Adrenal gland (tissue), 5 donors: ENCODE measurements at regions not wholly inside any gene's neighbourhood (a gene's known extent, or its start where the extent isn't known, plus 50 kb on each side); places are given as distances from the start of the nearest gene placed in this dataset.

Experiments
- CTCF ChIP-seq, 6 experiments: fragments of 450-650 bp in 4 of 6; fragments of 200-600 bp in 2 of 6; sonication (generic) in 1 of 6; IDR thresholded peaks; 1 replicate in 5 of 6; 2 replicates in 1 of 6; pipeline versions ENCODE4 v1.5.1 to v1.8.0; 2016 to 2021; ENCODE audit warnings: antibody characterized with exemption in 6 of 6, mild to moderate bottlenecking in 2 of 6, moderate library complexity in 1 of 6
- POLR2A ChIP-seq, 2 donors: fragments of 450-650 bp; IDR thresholded peaks; one replicate each; pipeline ENCODE4 v1.6.1; 2017; ENCODE audit warnings: antibody characterized with exemption in 2 of 2, mild to moderate bottlenecking in 2 of 2, moderate library complexity in 1 of 2
- donor health status: DM: no; HTN: no; CAD: no.

GRCh38 chr5:27906481-27906880 lies 868.1 kb upstream of the CDH9 start:
- no peak for TF ChIP-seq CTCF (IDR thresholded peaks at IDR 0.05)
- TF ChIP-seq POLR2A (IDR thresholded peaks at IDR 0.05) = no peak
